Right lobe of liver (tissue), 4 donors: ENCODE measurements at regions not wholly inside any gene's neighbourhood (a gene's known extent, or its start where the extent isn't known, plus 50 kb on each side); places are given as distances from the start of the nearest gene placed in this dataset.
"Not testable (repeated sequence)": the region's sequence is repeated elsewhere in the genome, so short reads cannot be mapped to it uniquely, and the experiment has no call there.

Experiments
- CTCF ChIP-seq, 4 donors: fragments of 200-600 bp in 3 of 4; fragments of 450-650 bp in 1 of 4; IDR thresholded peaks; one replicate each; pipeline versions ENCODE4 v1.5.1 to v1.8.0; 2016 to 2022; ENCODE audit warnings: antibody characterized with exemption in 4 of 4, mild to moderate bottlenecking in 2 of 4
- POLR2A ChIP-seq: fragments of 450-650 bp; IDR thresholded peaks from one replicate; pipeline ENCODE4 v1.6.1; 2017; ENCODE audit warnings: antibody characterized with exemption, mild to moderate bottlenecking
- donor health status: DM: no; HTN: no; CAD: no.
- donor health status: DM: no; HTN: no; CAD: no.
- donor health status: DM: no; HTN: yes; CAD: no.

GRCh38 chr7:142503949-142504348 is 245.3 kb upstream of the PRSS1 start:
- not testable (repeated sequence) for TF ChIP-seq CTCF (IDR thresholded peaks at IDR 0.05); POLR2A
